Astrocyte of the spinal cord (primary cell): ENCODE measurements at regions not wholly inside any gene's neighbourhood (a gene's known extent, or its start where the extent isn't known, plus 50 kb on each side); places are given as distances from the start of the nearest gene placed in this dataset.
"Not testable (repeated sequence)": the region's sequence is repeated elsewhere in the genome, so short reads cannot be mapped to it uniquely, and the experiment has no call there.

Experiments used
- DNase-seq: peaks from one replicate; pipeline ENCODE4 v3.0.0; 2011; ENCODE audit warnings: low read depth, low spot score
- H3K4me3 ChIP-seq: 2 replicates; pipeline ENCODE4 v1.5.1; 2011; ENCODE audit warnings: low read depth, mild to moderate bottlenecking, low read length, moderate library complexity
- CTCF ChIP-seq: IDR thresholded peaks from 2 replicates; pipeline ENCODE4 v1.5.1; 2012; ENCODE audit warnings: low read depth, mild to moderate bottlenecking, low read length, inconsistent platforms
- in situ Hi-C: cut with HindIII; loops from 2 replicates; pipeline ENCODE4 v1.10.0; 2017; ENCODE audit warnings: low sequenced_read_pairs

- in situ Hi-C loops: no loop called here
- no peak for TF ChIP-seq CTCF
- H3K4me3 ChIP-seq: no peak overlapping the region
- DNase-seq: no peak
These were observed 340.9 kb upstream of the KLF4 start for GRCh38 chr9:107830479-107830878.

GRCh38 chr9:107827884-107828283 is 338.3 kb upstream of the KLF4 start:
- DNase-seq: no peak
- in situ Hi-C loops: no loop called here
- H3K4me3 ChIP-seq: no peak overlapping the region
- no peak for TF ChIP-seq CTCF

- in situ Hi-C loops: no loop called here
- no peak for TF ChIP-seq CTCF
- H3K4me3 ChIP-seq: no peak overlapping the region
- DNase-seq: no peak
These were observed 337.7 kb upstream of the KLF4 start for GRCh38 chr9:107827304-107827703.

- DNase-seq, H3K4me3 ChIP-seq, in situ Hi-C loops: not testable (repeated sequence)
These were observed 337.1 kb upstream of the KLF4 start for GRCh38 chr9:107826688-107826983.

- no peak overlapping the region for H3K4me3 ChIP-seq
- in situ Hi-C loops: no loop called here
- DNase-seq: no peak
- no peak for TF ChIP-seq CTCF
These were observed 335.0 kb upstream of the KLF4 start for GRCh38 chr9:107824556-107824955.

- in situ Hi-C loops: no loop called here
- no peak for DNase-seq
- H3K4me3 ChIP-seq: no peak overlapping the region
- no peak for TF ChIP-seq CTCF
These were observed 330.4 kb upstream of the KLF4 start for GRCh38 chr9:107819772-107820565.

GRCh38 chr9:107818503-107818829 is 328.9 kb upstream of the KLF4 start:
- H3K4me3 ChIP-seq, in situ Hi-C loops, DNase-seq: not testable (repeated sequence)

GRCh38 chr9:107817595-107818502 is 328.3 kb upstream of the KLF4 start:
- DNase-seq, H3K4me3 ChIP-seq, in situ Hi-C loops: not testable (repeated sequence)
